ENCODE measurements at regions not wholly inside any gene's neighbourhood (a gene's known extent, or its start where the extent isn't known, plus 50 kb on each side); places are given as distances from the start of the nearest gene placed in this dataset.

GRCh38 chr20:63134201-63134612 lies 81.7 kb downstream of the YTHDF1 start:
- no peaks in the 10 kb centered on the region for H3K4me1 ChIP-seq

GRCh38 chr20:63133481-63134091 lies 82.3 kb downstream of the YTHDF1 start:
- peak; percentile 48 for DNase-seq
- no peak overlapping the region for H3K4me3 ChIP-seq
- ATAC-seq: no peak
- intact Hi-C loops (cut with DNase I): no loop called here
- H3K27ac ChIP-seq: no peak overlapping the region
- H3K9me3 ChIP-seq: no peaks in the 10 kb centered on the region
- no peaks in the 10 kb centered on the region for H3K36me3 ChIP-seq
- H3K4me1 ChIP-seq: no peaks in the 10 kb centered on the region
- no peak for TF ChIP-seq CTCF (IDR thresholded peaks at IDR 0.05)
- peaks cover 29% of the 10 kb centered on the region for H3K27me3 ChIP-seq

More at GRCh38 chr20:63134201-63134612, 81.7 kb downstream of the YTHDF1 start:
- H3K27ac ChIP-seq: no peak overlapping the region
- no peaks in the 10 kb centered on the region for H3K36me3 ChIP-seq
- ATAC-seq: no peak
- no peaks in the 10 kb centered on the region for H3K9me3 ChIP-seq
- peak; percentile 56 for DNase-seq
- H3K27me3 ChIP-seq: peaks cover 31% of the 10 kb centered on the region
- no peak for TF ChIP-seq CTCF (IDR thresholded peaks at IDR 0.05)
- no peak overlapping the region for H3K4me3 ChIP-seq
- intact Hi-C loops (cut with DNase I): no loop called here

GRCh38 chr20:63132715-63133471 lies 83.0 kb downstream of the YTHDF1 start:
- ATAC-seq (no peak), DNase-seq (peak; percentile 46)
- no peak overlapping the region for H3K4me3 ChIP-seq
- no peaks in the 10 kb centered on the region for H3K36me3 ChIP-seq
- TF ChIP-seq CTCF (IDR thresholded peaks at IDR 0.05): no peak
- intact Hi-C loops (cut with DNase I): no loop called here
- no peaks in the 10 kb centered on the region for H3K9me3 ChIP-seq
- H3K4me1 ChIP-seq: no peaks in the 10 kb centered on the region
- H3K27ac ChIP-seq: no peak overlapping the region
- peaks cover 22% of the 10 kb centered on the region for H3K27me3 ChIP-seq

GRCh38 chr20:63132131-63132714 lies 83.7 kb downstream of the YTHDF1 start:
- ATAC-seq: no peak
- H3K27ac ChIP-seq: no peak overlapping the region
- intact Hi-C loops (cut with DNase I): no loop called here
- TF ChIP-seq CTCF (IDR thresholded peaks at IDR 0.05): no peak
- H3K4me1 ChIP-seq: no peaks in the 10 kb centered on the region
- no peaks in the 10 kb centered on the region for H3K9me3 ChIP-seq
- peak; percentile 55 for DNase-seq
- no peaks in the 10 kb centered on the region for H3K36me3 ChIP-seq
- peaks cover 21% of the 10 kb centered on the region for H3K27me3 ChIP-seq
- no peak overlapping the region for H3K4me3 ChIP-seq

- ATAC-seq (no peak), DNase-seq (peak; percentile 51)
- H3K27me3 ChIP-seq: peaks cover 21% of the 10 kb centered on the region
- no peaks in the 10 kb centered on the region for H3K4me1 ChIP-seq
- no peak overlapping the region for H3K4me3 ChIP-seq
- no peaks in the 10 kb centered on the region for H3K9me3 ChIP-seq
- intact Hi-C loops (cut with DNase I): no loop called here
- H3K36me3 ChIP-seq: no peaks in the 10 kb centered on the region
- no peak overlapping the region for H3K27ac ChIP-seq
- no peak for TF ChIP-seq CTCF (IDR thresholded peaks at IDR 0.05)
These were observed 85.0 kb downstream of the YTHDF1 start for GRCh38 chr20:63130658-63131577.
